ENCODE measurements at regions not wholly inside any gene's neighbourhood (a gene's known extent, or its start where the extent isn't known, plus 50 kb on each side); places are given as distances from the start of the nearest gene placed in this dataset.

DNA sequence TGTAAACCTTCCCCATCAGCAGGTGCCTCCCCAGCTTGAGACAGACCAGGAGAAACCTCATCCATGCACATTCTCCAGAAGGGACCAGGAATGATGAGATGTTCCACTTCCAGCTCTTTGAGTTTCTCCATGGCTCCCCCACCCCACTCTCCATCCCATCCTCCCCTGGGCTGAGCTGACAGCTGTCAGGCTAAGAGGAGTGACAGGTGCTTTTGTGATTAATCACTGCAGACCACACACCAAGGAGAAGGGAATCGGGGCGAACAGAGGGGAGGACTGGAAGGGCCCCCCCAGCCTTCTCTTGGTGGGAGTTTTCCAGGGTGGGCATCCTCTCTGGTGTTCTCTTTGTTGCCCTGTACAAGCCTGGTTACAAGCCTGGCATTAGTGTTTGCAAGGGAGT lies 56.1 kb upstream of the ZFAND3 start:
- Histone ChIP-seq H3K4me1 (ENCODE audit: control insufficient read depth in 1 of 2, insufficient read depth in 2 of 2, low read depth in 1 of 2, low read length in 1 of 2) (peaks cover 0 to 13% of the 10 kb centered on the region in 2 experiments; a peak in 1 of 4 replicates), H3K27ac (ENCODE audit: low read depth in 2 of 2, low read length in 1 of 2) (no peak overlapping the region), H2AFZ (ENCODE audit: low read depth) (no peak overlapping the region), H4K20me1 (ENCODE audit: insufficient read depth) (no peaks in the 10 kb centered on the region), H3K9ac (no peak overlapping the region), H3K9me2 (no peaks in the 10 kb centered on the region), H3K9me3 (no peaks in the 10 kb centered on the region), H3K4me2 (no peak overlapping the region), H3F3A (replicated peaks; ENCODE audit: insufficient read depth) (no peaks in the 10 kb centered on the region), H3K79me2 (ENCODE audit: insufficient read depth) (no peaks in the 10 kb centered on the region), H3K36me3 (replicated peaks in 1 of 2; ENCODE audit: control insufficient read depth in 1 of 2, insufficient read depth in 2 of 2, low read length in 1 of 2) (no peaks in the 10 kb centered on the region), H3K27me3 (ENCODE audit: insufficient read depth) (no peaks in the 10 kb centered on the region; the same call in 1 of the 2 replicates), H3K4me3 (ENCODE audit: low read depth in 2 of 2, low read length in 1 of 2) (no peak overlapping the region)
- 81% methylated on average over 2 of the region's 2 CpGs for WGBS (ENCODE audit: low lambda C conversion rate)
- CTCF ChIA-PET: no interaction called here
- TF ChIP-seq YY1 (IDR thresholded peaks at IDR 0.05; ENCODE audit: low read depth) (no peak), RXRA (IDR thresholded peaks at IDR 0.05; ENCODE audit: borderline replicate concordance, low read depth) (no peak), NRF1 (IDR thresholded peaks at IDR 0.05; ENCODE audit: low read depth, low read length) (no peak), JUND (IDR thresholded peaks at IDR 0.05) (no peak), TCF12 (IDR thresholded peaks at IDR 0.05) (no peak), RAD21 (IDR thresholded peaks at IDR 0.05; ENCODE audit: low read length) (no peak), FOXJ3 (CRISPR knock-in tag; IDR thresholded peaks at IDR 0.05) (no peak), ELF1 (IDR thresholded peaks at IDR 0.05) (no peak), SMC3 (IDR thresholded peaks at IDR 0.05; ENCODE audit: low read depth, low read length) (no peak), TEAD4 (IDR thresholded peaks at IDR 0.05; ENCODE audit: borderline replicate concordance, insufficient read depth) (no peak), SIN3A (IDR thresholded peaks at IDR 0.05; ENCODE audit: borderline replicate concordance, low read depth, low read length) (no peak), MXI1 (IDR thresholded peaks at IDR 0.05; ENCODE audit: low read depth, low read length) (no peak), EP300 (IDR thresholded peaks at IDR 0.05; ENCODE audit: borderline replicate concordance in 1 of 2, low read depth in 1 of 2, low read length in 1 of 2) (no peak)
- TF ChIP-seq, protein P1, sequence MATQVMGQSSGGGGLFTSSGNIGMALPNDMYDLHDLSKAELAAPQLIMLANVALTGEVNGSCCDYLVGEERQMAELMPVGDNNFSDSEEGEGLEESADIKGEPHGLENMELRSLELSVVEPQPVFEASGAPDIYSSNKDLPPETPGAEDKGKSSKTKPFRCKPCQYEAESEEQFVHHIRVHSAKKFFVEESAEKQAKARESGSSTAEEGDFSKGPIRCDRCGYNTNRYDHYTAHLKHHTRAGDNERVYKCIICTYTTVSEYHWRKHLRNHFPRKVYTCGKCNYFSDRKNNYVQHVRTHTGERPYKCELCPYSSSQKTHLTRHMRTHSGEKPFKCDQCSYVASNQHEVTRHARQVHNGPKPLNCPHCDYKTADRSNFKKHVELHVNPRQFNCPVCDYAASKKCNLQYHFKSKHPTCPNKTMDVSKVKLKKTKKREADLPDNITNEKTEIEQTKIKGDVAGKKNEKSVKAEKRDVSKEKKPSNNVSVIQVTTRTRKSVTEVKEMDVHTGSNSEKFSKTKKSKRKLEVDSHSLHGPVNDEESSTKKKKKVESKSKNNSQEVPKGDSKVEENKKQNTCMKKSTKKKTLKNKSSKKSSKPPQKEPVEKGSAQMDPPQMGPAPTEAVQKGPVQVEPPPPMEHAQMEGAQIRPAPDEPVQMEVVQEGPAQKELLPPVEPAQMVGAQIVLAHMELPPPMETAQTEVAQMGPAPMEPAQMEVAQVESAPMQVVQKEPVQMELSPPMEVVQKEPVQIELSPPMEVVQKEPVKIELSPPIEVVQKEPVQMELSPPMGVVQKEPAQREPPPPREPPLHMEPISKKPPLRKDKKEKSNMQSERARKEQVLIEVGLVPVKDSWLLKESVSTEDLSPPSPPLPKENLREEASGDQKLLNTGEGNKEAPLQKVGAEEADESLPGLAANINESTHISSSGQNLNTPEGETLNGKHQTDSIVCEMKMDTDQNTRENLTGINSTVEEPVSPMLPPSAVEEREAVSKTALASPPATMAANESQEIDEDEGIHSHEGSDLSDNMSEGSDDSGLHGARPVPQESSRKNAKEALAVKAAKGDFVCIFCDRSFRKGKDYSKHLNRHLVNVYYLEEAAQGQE (IDR thresholded peaks at IDR 0.05; ENCODE audit: low read depth, low read length): no peak
- TF ChIP-seq, protein P2, sequence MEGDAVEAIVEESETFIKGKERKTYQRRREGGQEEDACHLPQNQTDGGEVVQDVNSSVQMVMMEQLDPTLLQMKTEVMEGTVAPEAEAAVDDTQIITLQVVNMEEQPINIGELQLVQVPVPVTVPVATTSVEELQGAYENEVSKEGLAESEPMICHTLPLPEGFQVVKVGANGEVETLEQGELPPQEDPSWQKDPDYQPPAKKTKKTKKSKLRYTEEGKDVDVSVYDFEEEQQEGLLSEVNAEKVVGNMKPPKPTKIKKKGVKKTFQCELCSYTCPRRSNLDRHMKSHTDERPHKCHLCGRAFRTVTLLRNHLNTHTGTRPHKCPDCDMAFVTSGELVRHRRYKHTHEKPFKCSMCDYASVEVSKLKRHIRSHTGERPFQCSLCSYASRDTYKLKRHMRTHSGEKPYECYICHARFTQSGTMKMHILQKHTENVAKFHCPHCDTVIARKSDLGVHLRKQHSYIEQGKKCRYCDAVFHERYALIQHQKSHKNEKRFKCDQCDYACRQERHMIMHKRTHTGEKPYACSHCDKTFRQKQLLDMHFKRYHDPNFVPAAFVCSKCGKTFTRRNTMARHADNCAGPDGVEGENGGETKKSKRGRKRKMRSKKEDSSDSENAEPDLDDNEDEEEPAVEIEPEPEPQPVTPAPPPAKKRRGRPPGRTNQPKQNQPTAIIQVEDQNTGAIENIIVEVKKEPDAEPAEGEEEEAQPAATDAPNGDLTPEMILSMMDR (IDR thresholded peaks at IDR 0.05): no peak
- TF ChIP-seq, protein P3, sequence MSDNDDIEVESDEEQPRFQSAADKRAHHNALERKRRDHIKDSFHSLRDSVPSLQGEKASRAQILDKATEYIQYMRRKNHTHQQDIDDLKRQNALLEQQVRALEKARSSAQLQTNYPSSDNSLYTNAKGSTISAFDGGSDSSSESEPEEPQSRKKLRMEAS (IDR thresholded peaks at IDR 0.05; ENCODE audit: low read depth): no peak
- TF ChIP-seq, protein P4, sequence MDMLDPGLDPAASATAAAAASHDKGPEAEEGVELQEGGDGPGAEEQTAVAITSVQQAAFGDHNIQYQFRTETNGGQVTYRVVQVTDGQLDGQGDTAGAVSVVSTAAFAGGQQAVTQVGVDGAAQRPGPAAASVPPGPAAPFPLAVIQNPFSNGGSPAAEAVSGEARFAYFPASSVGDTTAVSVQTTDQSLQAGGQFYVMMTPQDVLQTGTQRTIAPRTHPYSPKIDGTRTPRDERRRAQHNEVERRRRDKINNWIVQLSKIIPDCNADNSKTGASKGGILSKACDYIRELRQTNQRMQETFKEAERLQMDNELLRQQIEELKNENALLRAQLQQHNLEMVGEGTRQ (IDR thresholded peaks at IDR 0.05; ENCODE audit: borderline replicate concordance, low read depth, low read length): no peak
- TF ChIP-seq, protein P5, sequence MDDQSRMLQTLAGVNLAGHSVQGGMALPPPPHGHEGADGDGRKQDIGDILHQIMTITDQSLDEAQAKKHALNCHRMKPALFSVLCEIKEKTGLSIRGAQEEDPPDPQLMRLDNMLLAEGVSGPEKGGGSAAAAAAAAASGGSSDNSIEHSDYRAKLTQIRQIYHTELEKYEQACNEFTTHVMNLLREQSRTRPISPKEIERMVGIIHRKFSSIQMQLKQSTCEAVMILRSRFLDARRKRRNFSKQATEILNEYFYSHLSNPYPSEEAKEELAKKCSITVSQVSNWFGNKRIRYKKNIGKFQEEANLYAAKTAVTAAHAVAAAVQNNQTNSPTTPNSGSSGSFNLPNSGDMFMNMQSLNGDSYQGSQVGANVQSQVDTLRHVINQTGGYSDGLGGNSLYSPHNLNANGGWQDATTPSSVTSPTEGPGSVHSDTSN (IDR thresholded peaks at IDR 0.05): no peak
- POLR2A ChIA-PET: no interaction called here
- DNase-seq: no peak
